ENCODE measurements at regions not wholly inside any gene's neighbourhood (a gene's known extent, or its start where the extent isn't known, plus 50 kb on each side); places are given as distances from the start of the nearest gene placed in this dataset.

- H2AFZ ChIP-seq: no peak overlapping the region
- no peak overlapping the region for H3K4me3 ChIP-seq
- TF ChIP-seq ETS1 (IDR thresholded peaks at IDR 0.05) (no peak), EZH2phosphoT487 (IDR thresholded peaks at IDR 0.05; ENCODE audit: unreplicated experiment) (no peak), EZH2 (IDR thresholded peaks at IDR 0.05; ENCODE audit: low read depth, unreplicated experiment) (no peak), JUNB (IDR thresholded peaks at IDR 0.05; ENCODE audit: unreplicated experiment) (no peak), STAT1 (IDR thresholded peaks at IDR 0.05; ENCODE audit: unreplicated experiment) (no peak), CTCF (conservative IDR thresholded peaks at IDR 0.05; ENCODE audit: low read depth in 2 of 2) (no peak), POLR2AphosphoS5 (IDR thresholded peaks at IDR 0.05; ENCODE audit: low read depth) (no peak), ZNF331 (CRISPR knock-in tag; IDR thresholded peaks at IDR 0.05; ENCODE audit: low read depth) (no peak), ZNF114 (CRISPR knock-in tag; IDR thresholded peaks at IDR 0.05) (no peak), CREB1 (CRISPR knock-in tag; IDR thresholded peaks at IDR 0.05; ENCODE audit: low read depth) (no peak), NANOG (IDR thresholded peaks at IDR 0.05; ENCODE audit: borderline replicate concordance) (no peak), ZNF462 (CRISPR knock-in tag; IDR thresholded peaks at IDR 0.05) (no peak)
- TF ChIP-seq, protein P1, sequence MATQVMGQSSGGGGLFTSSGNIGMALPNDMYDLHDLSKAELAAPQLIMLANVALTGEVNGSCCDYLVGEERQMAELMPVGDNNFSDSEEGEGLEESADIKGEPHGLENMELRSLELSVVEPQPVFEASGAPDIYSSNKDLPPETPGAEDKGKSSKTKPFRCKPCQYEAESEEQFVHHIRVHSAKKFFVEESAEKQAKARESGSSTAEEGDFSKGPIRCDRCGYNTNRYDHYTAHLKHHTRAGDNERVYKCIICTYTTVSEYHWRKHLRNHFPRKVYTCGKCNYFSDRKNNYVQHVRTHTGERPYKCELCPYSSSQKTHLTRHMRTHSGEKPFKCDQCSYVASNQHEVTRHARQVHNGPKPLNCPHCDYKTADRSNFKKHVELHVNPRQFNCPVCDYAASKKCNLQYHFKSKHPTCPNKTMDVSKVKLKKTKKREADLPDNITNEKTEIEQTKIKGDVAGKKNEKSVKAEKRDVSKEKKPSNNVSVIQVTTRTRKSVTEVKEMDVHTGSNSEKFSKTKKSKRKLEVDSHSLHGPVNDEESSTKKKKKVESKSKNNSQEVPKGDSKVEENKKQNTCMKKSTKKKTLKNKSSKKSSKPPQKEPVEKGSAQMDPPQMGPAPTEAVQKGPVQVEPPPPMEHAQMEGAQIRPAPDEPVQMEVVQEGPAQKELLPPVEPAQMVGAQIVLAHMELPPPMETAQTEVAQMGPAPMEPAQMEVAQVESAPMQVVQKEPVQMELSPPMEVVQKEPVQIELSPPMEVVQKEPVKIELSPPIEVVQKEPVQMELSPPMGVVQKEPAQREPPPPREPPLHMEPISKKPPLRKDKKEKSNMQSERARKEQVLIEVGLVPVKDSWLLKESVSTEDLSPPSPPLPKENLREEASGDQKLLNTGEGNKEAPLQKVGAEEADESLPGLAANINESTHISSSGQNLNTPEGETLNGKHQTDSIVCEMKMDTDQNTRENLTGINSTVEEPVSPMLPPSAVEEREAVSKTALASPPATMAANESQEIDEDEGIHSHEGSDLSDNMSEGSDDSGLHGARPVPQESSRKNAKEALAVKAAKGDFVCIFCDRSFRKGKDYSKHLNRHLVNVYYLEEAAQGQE (IDR thresholded peaks at IDR 0.05; ENCODE audit: unreplicated experiment): no peak
- no peak overlapping the region for H3K27ac Mint-ChIP-seq
- H3K36me3 ChIP-seq (ENCODE audit: insufficient read depth): no peaks in the 10 kb centered on the region
- no peak overlapping the region for H3K4me2 ChIP-seq
- no peaks in the 10 kb centered on the region for H3K4me1 Mint-ChIP-seq
- H3K27me3 ChIP-seq (ENCODE audit: insufficient read depth): no peaks in the 10 kb centered on the region
- H3F3A ChIP-seq (replicated peaks; ENCODE audit: low read depth): no peaks in the 10 kb centered on the region
- DNase-seq (ENCODE audit: low spot score): no peak
- H3K36me3 Mint-ChIP-seq (ENCODE audit: low read depth): no peaks in the 10 kb centered on the region
- peaks cover 6% of the 10 kb centered on the region; the same call in 1 of the 3 replicates for H3K9me3 Mint-ChIP-seq
- no peaks in the 10 kb centered on the region for H3K79me2 ChIP-seq (replicated peaks; ENCODE audit: insufficient read depth)
- H3K4me1 ChIP-seq (ENCODE audit: insufficient read depth): no peaks in the 10 kb centered on the region
- H3K9me2 ChIP-seq (ENCODE audit: insufficient read depth): peaks cover 2% of the 10 kb centered on the region; the same call in 1 of the 2 replicates
- H3K27ac ChIP-seq (ENCODE audit: low read depth): no peak overlapping the region
- H3K4me3 Mint-ChIP-seq: no peak overlapping the region
- ATAC-seq: no peak
- H4K20me1 ChIP-seq (replicated peaks; ENCODE audit: insufficient read depth): no peaks in the 10 kb centered on the region
- no peaks in the 10 kb centered on the region for H3K27me3 Mint-ChIP-seq (ENCODE audit: insufficient read depth, low read depth, poor library complexity)
These were observed 188.2 kb downstream of the SLCO4C1 start for GRCh38 chr5:102107865-102108264.
